Small intestine (tissue), 7 donors: ENCODE measurements at regions not wholly inside any gene's neighbourhood (a gene's known extent, or its start where the extent isn't known, plus 50 kb on each side); places are given as distances from the start of the nearest gene placed in this dataset.

Experiments used
- DNase-seq, 2 donors: peaks; one replicate each; pipeline versions ENCODE4 v3.0.0 to v3.0.0-alpha.2; 2013
- FAIRE-seq: peaks from 2 replicates; lab custom pipeline; 2012; peaks lifted over from hg19 to GRCh38; lab: Jason Lieb, UNC
- H3K27ac ChIP-seq, 3 donors: one replicate each; pipeline ENCODE4 v1.5.1; 2013; ENCODE audit warnings: low read length in 2 of 3, mild to moderate bottlenecking in 2 of 3, control low read depth in 1 of 3, inconsistent platforms in 1 of 3, low read depth in 1 of 3, moderate library complexity in 1 of 3
- H3K27me3 ChIP-seq, 3 donors: one replicate each; pipeline ENCODE4 v1.6.1; 2013; ENCODE audit warnings: low read length in 3 of 3, inconsistent platforms in 1 of 3; ENCODE audit not compliant: control insufficient read depth in 3 of 3, insufficient read depth in 3 of 3
- H3K36me3 ChIP-seq, 3 donors: one replicate each; pipeline ENCODE4 v1.6.1; 2013; ENCODE audit warnings: low read length in 3 of 3, inconsistent platforms in 1 of 3, low read depth in 1 of 3, mild to moderate bottlenecking in 1 of 3, moderate library complexity in 1 of 3; ENCODE audit not compliant: control insufficient read depth in 3 of 3, insufficient read depth in 2 of 3
- H3K4me1 ChIP-seq, 3 donors: one replicate each; pipeline ENCODE4 v1.6.1; 2013; ENCODE audit warnings: low read length in 2 of 3, inconsistent platforms in 1 of 3, low read depth in 1 of 3, mild to moderate bottlenecking in 1 of 3, moderate library complexity in 1 of 3; ENCODE audit not compliant: control insufficient read depth in 3 of 3, insufficient read depth in 2 of 3
- H3K4me3 ChIP-seq, 3 donors: one replicate each; pipeline ENCODE4 v1.5.1; 2013; ENCODE audit warnings: low read length in 3 of 3, control low read depth in 1 of 3, inconsistent platforms in 1 of 3, low read depth in 1 of 3, mild to moderate bottlenecking in 1 of 3, moderate library complexity in 1 of 3
- H3K9me3 ChIP-seq, 2 donors: one replicate each; pipeline ENCODE4 v1.6.1; 2013; ENCODE audit warnings: low read depth in 1 of 2, low read length in 1 of 2; ENCODE audit not compliant: control insufficient read depth in 2 of 2, insufficient read depth in 1 of 2
- WGBS, 3 donors: extraction: QIAGEN DNeasy Blood & Tissue Kit; methylation state at CpG; one replicate each; pipeline ENCODE4 v1.1.7; 2013; 5-methylcytosine and 5-hydroxymethylcytosine counted together
- donor health status: healthy with polysubstance abuse.
- donor health status: control.
- donor health status: control.
- donor health status: Bipolar disorder and iron deficiency.
- donor health status: healthy.

GRCh38 chr2:188051706-188052105, 240.0 kb upstream of the GULP1 start:
- H3K27ac ChIP-seq, result no peak overlapping the region
- H3K27me3 ChIP-seq, result no peaks in the 10 kb centered on the region
- WGBS, 3 donors, result 93 to 98% (median 98%) methylated on average over 1 of the region's 1 CpG
- FAIRE-seq (no peak), DNase-seq (no peak)
- no peaks in the 10 kb centered on the region for H3K36me3 ChIP-seq
- no peaks in the 10 kb centered on the region for H3K4me1 ChIP-seq
- H3K4me3 ChIP-seq, result no peak overlapping the region
- no peaks in the 10 kb centered on the region for H3K9me3 ChIP-seq

GRCh38 chr2:188065386-188065785, 226.3 kb upstream of the GULP1 start:
- Histone ChIP-seq H3K27me3 (no peaks in the 10 kb centered on the region), H3K4me3 (no peak overlapping the region), H3K27ac (no peak overlapping the region), H3K36me3 (no peaks in the 10 kb centered on the region), H3K9me3 (no peaks in the 10 kb centered on the region), H3K4me1 (no peaks in the 10 kb centered on the region)
- 75 to 84% (median 77%) methylated on average over 6 of the region's 6 CpGs for WGBS, 3 donors
- DNase-seq (no peak), FAIRE-seq (no peak)

DNA sequence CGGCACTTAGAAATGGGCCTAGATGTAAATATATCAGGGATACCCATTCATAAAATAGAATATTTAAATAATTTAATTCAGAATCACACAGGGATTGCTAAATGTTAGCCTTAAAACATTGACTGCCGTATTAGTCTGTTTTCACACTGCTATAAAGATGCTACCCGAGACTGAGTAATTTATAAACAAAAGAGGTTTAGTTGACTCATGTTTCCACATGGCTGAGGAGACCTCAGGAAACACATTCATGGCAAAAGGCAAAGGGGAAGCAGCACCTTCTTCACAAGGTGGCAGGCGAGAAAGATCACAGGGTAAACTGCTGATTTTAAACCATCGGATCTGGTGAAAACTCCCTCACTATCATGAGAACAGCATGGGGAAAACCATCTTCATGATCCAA, 223.6 kb upstream of the GULP1 start:
- Histone ChIP-seq H3K4me3 (no peak overlapping the region), H3K36me3 (no peaks in the 10 kb centered on the region), H3K9me3 (peaks cover 0 to 5% of the 10 kb centered on the region in 2 donors), H3K4me1 (no peaks in the 10 kb centered on the region), H3K27me3 (no peaks in the 10 kb centered on the region), H3K27ac (no peak overlapping the region)
- DNase-seq (no peak), FAIRE-seq (no peak)
- WGBS, 3 donors, result 54 to 63% (median 57%) methylated on average over 5 of the region's 5 CpGs

GRCh38 chr2:188076149-188077056, 215.3 kb upstream of the GULP1 start:
- Histone ChIP-seq H3K36me3 (no peaks in the 10 kb centered on the region), H3K27me3 (no peaks in the 10 kb centered on the region), H3K27ac (no peak overlapping the region), H3K9me3 (peaks cover 0 to 9% of the 10 kb centered on the region in 2 donors), H3K4me1 (no peaks in the 10 kb centered on the region), H3K4me3 (no peak overlapping the region)
- WGBS, 3 donors, result 54 to 74% (median 56%) methylated on average over 2 of the region's 2 CpGs
- no peak for DNase-seq
- no peak for FAIRE-seq

DNA sequence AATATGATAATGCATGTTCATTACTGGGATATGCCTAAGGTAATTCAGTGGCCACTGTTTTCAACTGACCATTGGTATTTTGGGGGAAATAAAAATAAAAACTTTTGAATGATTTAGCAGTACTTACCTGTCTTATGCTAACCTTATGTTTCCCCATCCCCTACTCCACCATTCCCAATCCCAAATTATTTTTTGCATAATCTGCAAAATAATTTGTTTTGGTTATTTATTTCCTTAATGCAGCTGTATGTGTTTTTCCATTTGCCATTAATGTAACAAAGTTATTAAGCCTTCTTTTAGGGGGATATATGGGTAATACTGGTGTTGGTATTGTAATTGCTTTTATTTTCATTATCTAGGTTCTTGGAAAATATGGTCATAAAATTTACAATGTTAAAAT, 213.9 kb upstream of the GULP1 start:
- Histone ChIP-seq H3K36me3 (no peaks in the 10 kb centered on the region), H3K27ac (no peak overlapping the region), H3K27me3 (no peaks in the 10 kb centered on the region), H3K9me3 (peaks cover 0 to 3% of the 10 kb centered on the region in 2 donors), H3K4me3 (no peak overlapping the region), H3K4me1 (no peaks in the 10 kb centered on the region)
- FAIRE-seq, result no peak
- DNase-seq, result no peak

- FAIRE-seq (no peak), DNase-seq (no peak)
- Histone ChIP-seq H3K36me3 (no peaks in the 10 kb centered on the region), H3K4me1 (no peaks in the 10 kb centered on the region), H3K27me3 (no peaks in the 10 kb centered on the region), H3K4me3 (no peak overlapping the region), H3K27ac (no peak overlapping the region), H3K9me3 (peaks cover 0 to 3% of the 10 kb centered on the region in 2 donors)
- 44 to 75% (median 60%) methylated on average over 4 of the region's 4 CpGs for WGBS, 3 donors
Measured at GRCh38 chr2:188078534-188078933, 213.1 kb upstream of the GULP1 start.

DNA sequence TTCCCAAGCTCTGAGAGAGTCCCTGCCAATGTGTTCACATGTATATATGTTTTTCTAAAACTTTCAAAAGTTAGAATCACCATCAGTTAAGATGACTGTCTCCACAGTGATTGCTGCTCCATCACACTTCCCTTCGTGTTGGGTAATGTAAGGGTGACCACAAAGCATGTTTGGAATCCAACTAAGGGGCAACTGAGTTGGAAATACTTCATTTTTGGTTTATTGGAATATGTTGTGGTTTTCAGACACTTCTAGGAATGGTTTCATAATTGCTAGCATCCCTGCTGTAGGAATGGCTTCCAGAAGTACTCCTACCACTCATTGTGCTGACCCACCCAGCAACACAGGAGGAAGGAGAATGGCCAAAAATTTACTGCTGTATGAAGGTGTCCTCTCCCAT, 212.5 kb upstream of the GULP1 start:
- Histone ChIP-seq H3K27ac (no peak overlapping the region), H3K9me3 (peaks cover 0 to 3% of the 10 kb centered on the region in 2 donors), H3K36me3 (no peaks in the 10 kb centered on the region), H3K4me3 (no peak overlapping the region), H3K27me3 (no peaks in the 10 kb centered on the region), H3K4me1 (no peaks in the 10 kb centered on the region)
- FAIRE-seq (no peak), DNase-seq (no peak)
- WGBS, 3 donors, result 68 to 78% (median 68%) methylated on average over 1 of the region's 1 CpG

DNA sequence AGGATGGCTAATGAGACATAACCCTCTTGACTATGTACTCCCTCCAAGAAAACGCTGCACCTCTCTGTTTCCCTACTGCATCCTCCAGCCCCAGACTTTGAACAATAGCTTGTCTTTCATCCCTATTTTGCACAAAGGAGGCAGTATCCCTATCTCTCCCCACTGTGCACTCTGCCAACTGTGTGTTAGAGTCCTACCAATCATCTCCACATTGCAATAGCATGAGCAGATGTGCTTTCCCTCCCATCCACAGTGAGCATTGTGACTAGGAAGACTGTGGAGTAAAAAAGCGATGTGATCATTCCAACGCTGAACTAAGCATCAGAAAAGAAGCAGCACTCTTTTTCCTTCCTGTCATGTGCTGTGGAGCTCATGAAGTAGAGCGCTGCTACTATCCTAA, 206.3 kb upstream of the GULP1 start:
- Histone ChIP-seq H3K36me3 (no peaks in the 10 kb centered on the region), H3K27ac (no peak overlapping the region), H3K27me3 (no peaks in the 10 kb centered on the region), H3K4me3 (no peak overlapping the region), H3K9me3 (no peaks in the 10 kb centered on the region), H3K4me1 (no peaks in the 10 kb centered on the region)
- DNase-seq (no peak), FAIRE-seq (no peak)
- WGBS, 3 donors, result 66 to 80% (median 68%) methylated on average over 4 of the region's 4 CpGs

DNA sequence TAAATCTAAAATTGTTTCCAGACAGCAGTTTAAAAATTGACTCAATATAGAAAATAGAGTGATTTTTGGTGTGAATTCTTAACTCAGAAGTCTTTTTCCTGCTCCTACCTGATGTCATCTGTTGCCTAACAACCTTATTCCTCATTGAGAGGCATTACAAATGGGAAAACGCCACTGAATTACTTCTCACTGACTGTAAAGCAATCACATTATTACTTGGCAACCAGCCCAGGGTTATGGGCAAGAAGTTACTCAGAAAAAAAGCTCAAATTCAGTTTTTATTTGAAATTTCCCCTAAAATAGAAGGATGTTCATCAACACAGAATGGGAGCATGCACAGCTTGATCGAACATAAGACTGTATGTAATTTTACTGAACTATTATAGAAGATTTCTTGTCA, 201.8 kb upstream of the GULP1 start:
- WGBS, 3 donors, result 49 to 50% (median 50%) methylated on average over 2 of the region's 2 CpGs
- H3K9me3 ChIP-seq, result no peaks in the 10 kb centered on the region
- DNase-seq (no peak), FAIRE-seq (no peak)
- no peak overlapping the region for H3K4me3 ChIP-seq
- H3K27me3 ChIP-seq, result no peaks in the 10 kb centered on the region
- no peaks in the 10 kb centered on the region for H3K4me1 ChIP-seq
- no peaks in the 10 kb centered on the region for H3K36me3 ChIP-seq
- H3K27ac ChIP-seq, result no peak overlapping the region
